GM12891 (cell line): ENCODE measurements at regions not wholly inside any gene's neighbourhood (a gene's known extent, or its start where the extent isn't known, plus 50 kb on each side); places are given as distances from the start of the nearest gene placed in this dataset.

Experiments used
- DNase-seq: peaks from one replicate; pipeline ENCODE4 v3.0.0; 2011; ENCODE audit warnings: low spot score; ENCODE audit not compliant: insufficient read length
- FAIRE-seq: peaks from 2 replicates; lab custom pipeline; 2011; peaks lifted over from hg19 to GRCh38; lab: Jason Lieb, UNC
- PAX5 ChIP-seq: IDR thresholded peaks from 2 replicates; pipeline ENCODE4 v1.6.1; 2011; ENCODE audit warnings: low read length, moderate library complexity, mild to moderate bottlenecking; ENCODE audit not compliant: insufficient read depth, severe bottlenecking
- POLR2A ChIP-seq: IDR thresholded peaks from 2 replicates; pipeline ENCODE4 v1.6.1; 2011; ENCODE audit warnings: low read depth, low read length, control low read depth
- POLR2AphosphoS5 ChIP-seq: IDR thresholded peaks from 2 replicates; pipeline ENCODE4 v1.6.1; 2011; ENCODE audit warnings: low read depth, low read length, control low read depth
- POU2F2 ChIP-seq: IDR thresholded peaks from 2 replicates; pipeline ENCODE4 v1.6.1; 2011; ENCODE audit warnings: low read depth, mild to moderate bottlenecking, control low read depth, low read length, moderate library complexity
- SPI1 ChIP-seq: IDR thresholded peaks from 2 replicates; pipeline ENCODE4 v1.6.1; 2011; ENCODE audit warnings: low read depth, low read length, control low read depth
- TAF1 ChIP-seq: IDR thresholded peaks from 2 replicates; pipeline ENCODE4 v1.6.1; 2011; ENCODE audit warnings: low read depth, low read length, control low read depth

GRCh38 chr5:27598576-27598975 lies 560.2 kb upstream of the CDH9 start:
- no peak for FAIRE-seq

GRCh38 chr5:27594141-27594540 lies 555.8 kb upstream of the CDH9 start:
- FAIRE-seq = no peak
- no peak for TF ChIP-seq SPI1
- no peak for TF ChIP-seq POU2F2
- DNase-seq = no peak

More at GRCh38 chr5:27598576-27598975, 560.2 kb upstream of the CDH9 start:
- no peak for TF ChIP-seq PAX5
- TF ChIP-seq SPI1 = no peak
- no peak for TF ChIP-seq POLR2A
- no peak for TF ChIP-seq TAF1
- TF ChIP-seq POU2F2 = no peak
- TF ChIP-seq POLR2AphosphoS5 = no peak
- DNase-seq = no peak

GRCh38 chr5:27592231-27592630 lies 553.8 kb upstream of the CDH9 start:
- FAIRE-seq (no peak), DNase-seq (no peak)
- no peak for TF ChIP-seq PAX5
- TF ChIP-seq SPI1 = no peak
- no peak for TF ChIP-seq POLR2A
- no peak for TF ChIP-seq TAF1
- no peak for TF ChIP-seq POU2F2
- no peak for TF ChIP-seq POLR2AphosphoS5

GRCh38 chr5:27590503-27590902 lies 552.1 kb upstream of the CDH9 start:
- DNase-seq (no peak), FAIRE-seq (no peak)
- TF ChIP-seq SPI1 (no peak), PAX5 (no peak), TAF1 (no peak), POLR2AphosphoS5 (no peak), POLR2A (no peak), POU2F2 (no peak)

- FAIRE-seq (no peak), DNase-seq (no peak)
- no peak for TF ChIP-seq TAF1
- TF ChIP-seq POU2F2 = no peak
- TF ChIP-seq POLR2A = no peak
- TF ChIP-seq POLR2AphosphoS5 = no peak
- no peak for TF ChIP-seq SPI1
- TF ChIP-seq PAX5 = no peak
Observed at GRCh38 chr5:27578279-27578678, 539.9 kb upstream of the CDH9 start.

- FAIRE-seq (no peak), DNase-seq (no peak)
- no peak for TF ChIP-seq POU2F2
- TF ChIP-seq POLR2A = no peak
- no peak for TF ChIP-seq SPI1
- no peak for TF ChIP-seq POLR2AphosphoS5
- TF ChIP-seq PAX5 = no peak
- TF ChIP-seq TAF1 = no peak
Observed at GRCh38 chr5:27571681-27572080, 533.3 kb upstream of the CDH9 start.

GRCh38 chr5:27568811-27569210 lies 530.4 kb upstream of the CDH9 start:
- FAIRE-seq = no peak
- no peak for TF ChIP-seq POLR2AphosphoS5
- no peak for TF ChIP-seq POLR2A
- TF ChIP-seq PAX5 = no peak
- TF ChIP-seq POU2F2 = no peak
- TF ChIP-seq SPI1 = no peak
- TF ChIP-seq TAF1 = no peak
- no peak for DNase-seq

- no peak for FAIRE-seq
- TF ChIP-seq POU2F2 (no peak), POLR2AphosphoS5 (no peak), POLR2A (no peak), TAF1 (no peak), SPI1 (no peak), PAX5 (no peak)
- no peak for DNase-seq
Observed at GRCh38 chr5:27561408-27561807, 523.0 kb upstream of the CDH9 start.

- no peak for FAIRE-seq
- TF ChIP-seq POLR2A (no peak), POU2F2 (no peak), POLR2AphosphoS5 (no peak), TAF1 (no peak), SPI1 (no peak), PAX5 (no peak)
- no peak for DNase-seq
Observed at GRCh38 chr5:27548484-27548883, 510.1 kb upstream of the CDH9 start.

- TF ChIP-seq PAX5 (no peak), POLR2AphosphoS5 (no peak), SPI1 (no peak), POLR2A (no peak), POU2F2 (no peak), TAF1 (no peak)
- FAIRE-seq (no peak), DNase-seq (no peak)
Observed at GRCh38 chr5:27535031-27535557, 496.7 kb upstream of the CDH9 start.
